Omental fat pad (tissue), 3 donors: ENCODE measurements at regions not wholly inside any gene's neighbourhood (a gene's known extent, or its start where the extent isn't known, plus 50 kb on each side); places are given as distances from the start of the nearest gene placed in this dataset.

Experiments used
- ATAC-seq: fragments of 150-250 bp; one replicate; pipeline ENCODE4 v1.9.1; 2016; ENCODE audit warnings: mild to moderate bottlenecking, moderate library complexity; ENCODE audit not compliant: low FRiP score
- DNase-seq: peaks from one replicate; pipeline ENCODE4 v3.0.0-alpha.2; 2019; ENCODE audit warnings: low spot score
- TF ChIP-seq, protein P1 (sequence below), 3 donors: fragments of 450-650 bp; IDR thresholded peaks; one replicate each; pipeline ENCODE4 v1.5.1; 2016 to 2017; ENCODE audit warnings: antibody characterized with exemption in 3 of 3, mild to moderate bottlenecking in 3 of 3, moderate library complexity in 2 of 3

DNA sequence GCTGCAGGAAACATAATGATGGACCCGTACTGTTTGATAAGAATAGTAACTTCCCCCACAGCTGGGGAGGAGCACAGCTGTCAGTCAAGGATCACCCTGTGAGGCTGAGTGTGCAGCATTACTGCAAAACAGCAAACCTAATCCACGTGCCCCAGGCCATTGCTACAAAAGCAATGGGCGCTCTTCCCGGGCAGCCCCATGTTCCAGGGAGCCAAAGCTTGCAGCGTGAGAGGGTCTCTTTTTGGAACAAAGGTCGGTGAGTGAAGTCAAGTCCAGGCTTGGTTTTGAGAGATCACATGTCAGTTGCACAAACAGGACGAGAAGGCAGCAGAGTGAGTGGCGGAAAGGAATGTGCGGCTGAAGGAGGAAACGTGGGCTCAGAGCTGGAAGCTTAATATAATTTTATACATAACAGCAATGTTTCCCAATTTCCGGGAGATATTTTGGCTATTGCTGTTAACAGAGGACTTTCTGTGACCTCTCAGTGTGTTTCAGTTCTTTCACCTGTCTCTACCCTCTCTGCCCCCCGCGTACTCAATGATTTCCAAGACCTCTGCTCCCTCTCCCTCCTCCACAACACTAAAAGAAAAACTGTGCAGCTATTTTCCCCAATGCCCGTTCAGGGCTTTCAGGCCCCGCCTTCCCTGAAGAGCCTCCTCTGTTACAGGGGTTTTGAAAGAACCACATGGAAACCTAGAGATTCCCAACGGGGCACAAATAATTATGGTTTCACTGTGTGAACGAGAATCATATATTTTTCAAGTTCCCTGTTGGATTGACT is 128.9 kb downstream of the MTPAP start:
- no peak for ATAC-seq
- TF ChIP-seq, protein P1, sequence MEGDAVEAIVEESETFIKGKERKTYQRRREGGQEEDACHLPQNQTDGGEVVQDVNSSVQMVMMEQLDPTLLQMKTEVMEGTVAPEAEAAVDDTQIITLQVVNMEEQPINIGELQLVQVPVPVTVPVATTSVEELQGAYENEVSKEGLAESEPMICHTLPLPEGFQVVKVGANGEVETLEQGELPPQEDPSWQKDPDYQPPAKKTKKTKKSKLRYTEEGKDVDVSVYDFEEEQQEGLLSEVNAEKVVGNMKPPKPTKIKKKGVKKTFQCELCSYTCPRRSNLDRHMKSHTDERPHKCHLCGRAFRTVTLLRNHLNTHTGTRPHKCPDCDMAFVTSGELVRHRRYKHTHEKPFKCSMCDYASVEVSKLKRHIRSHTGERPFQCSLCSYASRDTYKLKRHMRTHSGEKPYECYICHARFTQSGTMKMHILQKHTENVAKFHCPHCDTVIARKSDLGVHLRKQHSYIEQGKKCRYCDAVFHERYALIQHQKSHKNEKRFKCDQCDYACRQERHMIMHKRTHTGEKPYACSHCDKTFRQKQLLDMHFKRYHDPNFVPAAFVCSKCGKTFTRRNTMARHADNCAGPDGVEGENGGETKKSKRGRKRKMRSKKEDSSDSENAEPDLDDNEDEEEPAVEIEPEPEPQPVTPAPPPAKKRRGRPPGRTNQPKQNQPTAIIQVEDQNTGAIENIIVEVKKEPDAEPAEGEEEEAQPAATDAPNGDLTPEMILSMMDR (IDR thresholded peaks at IDR 0.05): no peak
- no peak for DNase-seq

DNA sequence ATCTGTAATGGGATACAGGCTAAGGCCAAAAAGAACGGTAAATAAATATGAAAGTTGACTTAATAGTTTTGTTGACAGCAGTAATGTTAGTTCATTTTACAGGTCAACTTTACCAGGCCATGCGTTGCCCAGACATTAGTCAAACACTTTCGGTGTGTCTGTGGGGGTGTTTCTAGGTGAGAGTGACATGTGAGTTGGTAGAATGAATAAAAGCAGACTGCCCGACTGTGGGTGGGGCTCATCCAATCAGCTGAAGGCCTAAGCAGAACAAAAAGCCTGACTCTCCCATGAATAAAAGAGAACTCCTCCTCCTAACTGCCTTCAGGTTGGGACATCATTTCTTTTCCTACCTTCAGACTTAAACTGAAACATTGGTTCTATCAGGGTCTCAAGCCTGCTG is 132.3 kb downstream of the MTPAP start:
- ATAC-seq (no peak), DNase-seq (no peak)
- TF ChIP-seq, protein P1 (IDR thresholded peaks at IDR 0.05): no peak

DNA sequence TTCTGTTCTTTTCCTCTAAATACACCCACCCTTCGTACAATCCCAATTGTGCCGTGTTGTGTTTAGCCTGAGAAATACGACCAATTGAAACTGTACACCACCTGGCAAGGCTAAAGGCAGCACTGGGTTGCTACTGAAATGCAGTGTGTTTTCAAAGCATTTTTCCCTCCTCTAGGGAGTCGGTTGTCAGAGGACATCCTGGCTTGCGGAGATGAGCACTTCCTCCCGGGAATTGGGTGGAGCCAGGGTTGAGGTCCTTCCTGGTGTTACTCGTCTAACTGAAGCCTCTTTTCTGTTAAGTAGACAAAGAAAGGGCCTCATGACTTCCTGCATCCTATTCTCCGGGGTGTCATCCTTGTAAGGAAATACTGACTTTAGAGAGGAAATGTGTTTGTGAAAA is 133.5 kb downstream of the MTPAP start:
- ATAC-seq (no peak), DNase-seq (no peak)
- TF ChIP-seq, protein P1 (IDR thresholded peaks at IDR 0.05): no peak

DNA sequence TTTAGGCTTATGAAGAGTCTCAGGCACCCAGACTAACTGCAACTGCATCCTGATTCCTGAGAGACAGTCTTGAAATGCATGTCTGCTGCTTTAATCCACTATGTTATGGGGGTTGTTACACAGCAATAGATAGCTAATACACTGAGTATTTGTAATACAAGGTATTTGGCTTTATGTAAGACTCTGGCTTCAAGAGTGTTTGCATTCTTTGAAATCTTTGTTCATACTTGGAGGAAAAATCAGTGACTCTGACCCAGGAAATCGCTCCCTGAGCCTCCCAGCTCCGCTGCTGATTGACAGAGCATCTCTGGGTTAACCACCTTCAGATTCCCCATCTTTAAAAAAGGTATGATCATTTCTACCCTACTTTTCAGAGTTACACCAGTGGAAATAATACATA is 133.9 kb downstream of the MTPAP start:
- no peak for DNase-seq
- TF ChIP-seq, protein P1 (IDR thresholded peaks at IDR 0.05): no peak
- ATAC-seq: no peak

DNA sequence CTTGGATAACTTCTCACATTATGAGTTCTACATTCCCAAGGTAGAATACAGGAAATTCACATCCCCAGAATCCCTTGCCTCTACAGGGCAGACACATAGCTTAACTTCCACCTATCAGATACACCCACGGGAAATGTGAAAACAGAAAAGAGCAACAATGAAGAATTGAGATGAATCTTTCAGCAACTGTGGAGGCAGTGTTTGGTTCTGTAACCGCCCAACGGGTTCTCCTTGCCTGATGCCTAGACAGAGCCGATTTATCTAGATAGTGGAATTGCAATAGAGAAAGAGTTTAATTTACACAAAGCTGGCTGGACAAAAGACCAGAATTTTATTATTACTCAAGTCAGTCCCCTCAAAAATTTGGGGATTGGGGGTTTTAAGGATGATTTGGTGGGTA is 138.8 kb downstream of the MTPAP start:
- DNase-seq: no peak
- TF ChIP-seq, protein P1 (IDR thresholded peaks at IDR 0.05): no peak
- ATAC-seq: no peak

DNA sequence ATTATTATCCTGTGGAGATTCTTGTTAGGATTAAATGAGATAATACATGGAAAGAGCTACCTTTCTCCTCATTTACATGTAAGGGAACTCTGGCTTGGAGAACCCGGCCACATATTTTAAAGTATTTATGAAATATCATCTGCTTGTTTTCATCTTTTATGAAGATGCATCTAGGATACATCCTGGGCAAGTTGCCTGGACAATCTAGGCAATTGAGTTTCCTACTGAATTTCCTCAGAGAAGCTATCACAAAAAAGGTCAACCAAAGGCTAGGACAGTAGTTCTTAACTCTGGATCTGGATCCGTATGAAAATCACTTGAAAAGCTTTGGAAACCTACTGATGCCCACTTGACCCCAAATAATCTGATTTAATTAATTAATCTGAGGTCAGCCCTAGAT is 140.7 kb downstream of the MTPAP start:
- no peak for DNase-seq
- no peak for ATAC-seq
- TF ChIP-seq, protein P1 (IDR thresholded peaks at IDR 0.05): no peak

DNA sequence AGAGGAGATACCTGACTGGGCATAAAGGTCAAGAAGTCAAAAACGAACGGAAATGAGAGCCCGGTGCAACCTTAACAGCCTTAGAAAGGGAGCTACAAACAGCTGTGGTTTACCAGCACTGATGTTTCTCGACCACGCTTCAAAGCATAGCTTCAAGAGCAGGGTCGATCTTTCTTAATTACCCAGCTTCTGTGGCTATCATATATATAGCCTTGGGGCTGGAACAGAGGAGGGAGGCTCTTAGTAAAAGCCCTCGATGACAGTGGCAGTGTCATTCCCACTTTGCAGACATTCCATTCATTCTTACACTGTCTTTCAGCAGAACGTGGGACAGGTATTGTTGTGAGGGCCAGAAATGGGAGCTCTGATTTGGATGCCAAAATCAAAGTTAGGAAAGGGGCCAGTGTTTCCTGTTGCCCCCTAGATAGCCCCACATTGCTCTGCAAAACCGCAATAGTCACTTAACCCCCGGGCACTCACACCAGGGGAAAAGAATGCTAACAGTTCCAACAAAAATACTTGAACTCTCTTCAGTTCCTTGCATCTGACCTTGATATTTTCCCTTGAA is 141.5 kb downstream of the MTPAP start:
- DNase-seq (no peak), ATAC-seq (no peak)
- TF ChIP-seq, protein P1 (IDR thresholded peaks at IDR 0.05): no peak
